Endodermal cell (in vitro differentiated cells): ENCODE measurements at regions not wholly inside any gene's neighbourhood (a gene's known extent, or its start where the extent isn't known, plus 50 kb on each side); places are given as distances from the start of the nearest gene placed in this dataset.

ENCODE experiments used
- DNase-seq: peaks from one replicate; pipeline ENCODE4 v3.0.0-alpha.2; 2017
- H3K27ac ChIP-seq: 2 replicates; pipeline ENCODE4 v1.5.1; 2013; ENCODE audit warnings: mild to moderate bottlenecking, low read depth, low read length, moderate library complexity
- H3K27me3 ChIP-seq: 2 replicates; pipeline ENCODE4 v1.6.1; 2013; ENCODE audit warnings: mild to moderate bottlenecking, low read length, moderate library complexity; ENCODE audit not compliant: insufficient read depth, control insufficient read depth, poor library complexity, severe bottlenecking
- H3K36me3 ChIP-seq: 2 replicates; pipeline ENCODE4 v1.7.0; 2013; ENCODE audit warnings: mild to moderate bottlenecking, low read length, moderate library complexity; ENCODE audit not compliant: control insufficient read depth, insufficient read depth
- H3K4me1 ChIP-seq: one replicate; pipeline ENCODE4 v1.7.0; 2013; ENCODE audit warnings: low read length; ENCODE audit not compliant: control insufficient read depth, insufficient read depth
- H3K4me3 ChIP-seq: 2 replicates; pipeline ENCODE4 v1.5.1; 2013; ENCODE audit warnings: mild to moderate bottlenecking, low read length, moderate library complexity
- H3K9ac ChIP-seq: 2 replicates; pipeline ENCODE4 v1.6.1; 2013; ENCODE audit warnings: mild to moderate bottlenecking, low read length, moderate library complexity; ENCODE audit not compliant: poor library complexity, severe bottlenecking; ENCODE audit errors: extremely low read depth
- H3K9me3 ChIP-seq: 2 replicates; pipeline ENCODE4 v1.6.1; 2013; ENCODE audit warnings: mild to moderate bottlenecking, low read length, moderate library complexity; ENCODE audit not compliant: control insufficient read depth
- H3K27ac Mint-ChIP-seq: 2 replicates; pipeline ENCODE4 v1.8.0; 2020; ENCODE audit warnings: mixed read lengths
- H3K27me3 Mint-ChIP-seq: 2 replicates; pipeline ENCODE4 v1.8.0; 2021; ENCODE audit warnings: mild to moderate bottlenecking, mixed read lengths; ENCODE audit not compliant: insufficient read depth
- H3K36me3 Mint-ChIP-seq: 2 replicates; pipeline ENCODE4 v1.8.0; 2020; ENCODE audit warnings: low read depth, mixed read lengths
- H3K4me1 Mint-ChIP-seq: 2 replicates; pipeline ENCODE4 v1.8.0; 2020; ENCODE audit warnings: mixed read lengths
- H3K4me3 Mint-ChIP-seq: 2 replicates; pipeline ENCODE4 v1.8.0; 2020; ENCODE audit warnings: mild to moderate bottlenecking, moderate library complexity, mixed read lengths
- H3K9me3 Mint-ChIP-seq: 2 replicates; pipeline ENCODE4 v1.8.0; 2020; ENCODE audit warnings: mild to moderate bottlenecking, mixed read lengths
- WGBS, 2 experiments: methylation state at CpG; one replicate each; pipeline versions ENCODE4 v1.1.5 to v1.1.7; 2013; ENCODE audit warnings: missing lambda C conversion rate in 2 of 2, mixed read lengths in 1 of 2; ENCODE audit not compliant: insufficient coverage in 1 of 2, insufficient read length in 1 of 2; 5-methylcytosine and 5-hydroxymethylcytosine counted together
- TF ChIP-seq, protein P1 (sequence below): fragments of 200-600 bp; sonication (generic); conservative IDR thresholded peaks from 2 replicates; pipeline ENCODE4 v1.5.0; 2021; ENCODE audit warnings: antibody characterized with exemption, mild to moderate bottlenecking

DNA sequence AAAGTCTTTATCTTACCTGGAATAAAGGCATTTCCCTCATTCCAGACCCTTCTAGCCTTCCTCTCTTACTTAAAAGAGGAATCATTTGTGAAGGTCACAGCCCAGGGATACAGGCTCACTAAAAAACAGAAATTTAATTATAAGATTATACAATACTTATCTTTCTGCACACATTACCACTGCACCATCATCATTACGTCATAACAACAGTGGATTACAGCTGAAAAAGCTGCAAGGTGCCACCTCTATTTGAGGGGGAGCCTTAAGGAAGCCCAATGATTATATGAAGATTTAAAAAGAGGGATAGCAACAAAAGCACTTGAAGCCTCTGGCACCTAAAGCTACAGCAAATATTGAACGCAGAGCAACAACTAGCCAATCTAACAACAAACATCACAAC, 452.9 kb upstream of the EYS start:
- no peaks in the 10 kb centered on the region for H3K36me3 ChIP-seq
- no peak for DNase-seq
- 100% methylated on average over 1 of the region's 2 CpGs; no CpG with 5 or more reads in 1 of the 2 experiments for WGBS, 2 experiments

DNA sequence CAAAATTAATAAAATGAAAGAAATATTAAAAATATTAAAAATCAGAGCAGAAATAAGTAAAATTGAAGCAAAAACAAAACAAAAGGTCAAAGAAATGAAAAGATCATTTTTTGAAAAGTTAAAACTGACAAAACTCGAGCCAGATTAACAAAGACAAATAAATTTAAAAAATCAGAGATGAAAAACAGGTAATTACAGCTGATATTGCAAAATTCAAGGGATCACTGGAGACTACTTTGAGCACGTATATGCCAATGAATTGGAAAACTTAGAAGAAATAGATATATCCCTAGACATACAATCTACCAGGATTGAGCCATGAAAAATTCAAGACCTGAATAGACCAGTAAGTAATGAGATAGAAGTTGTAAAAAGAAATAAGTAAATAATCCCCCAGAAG, 446.2 kb upstream of the EYS start:
- Histone ChIP-seq H3K27me3 (no peaks in the 10 kb centered on the region), H3K4me3 (no peak overlapping the region), H3K9me3 (no peaks in the 10 kb centered on the region), H3K36me3 (no peaks in the 10 kb centered on the region), H3K27ac (no peak overlapping the region), H3K9ac (no peak overlapping the region), H3K4me1 (no peaks in the 10 kb centered on the region)
- no peaks in the 10 kb centered on the region for H3K4me1 Mint-ChIP-seq
- TF ChIP-seq, protein P1, sequence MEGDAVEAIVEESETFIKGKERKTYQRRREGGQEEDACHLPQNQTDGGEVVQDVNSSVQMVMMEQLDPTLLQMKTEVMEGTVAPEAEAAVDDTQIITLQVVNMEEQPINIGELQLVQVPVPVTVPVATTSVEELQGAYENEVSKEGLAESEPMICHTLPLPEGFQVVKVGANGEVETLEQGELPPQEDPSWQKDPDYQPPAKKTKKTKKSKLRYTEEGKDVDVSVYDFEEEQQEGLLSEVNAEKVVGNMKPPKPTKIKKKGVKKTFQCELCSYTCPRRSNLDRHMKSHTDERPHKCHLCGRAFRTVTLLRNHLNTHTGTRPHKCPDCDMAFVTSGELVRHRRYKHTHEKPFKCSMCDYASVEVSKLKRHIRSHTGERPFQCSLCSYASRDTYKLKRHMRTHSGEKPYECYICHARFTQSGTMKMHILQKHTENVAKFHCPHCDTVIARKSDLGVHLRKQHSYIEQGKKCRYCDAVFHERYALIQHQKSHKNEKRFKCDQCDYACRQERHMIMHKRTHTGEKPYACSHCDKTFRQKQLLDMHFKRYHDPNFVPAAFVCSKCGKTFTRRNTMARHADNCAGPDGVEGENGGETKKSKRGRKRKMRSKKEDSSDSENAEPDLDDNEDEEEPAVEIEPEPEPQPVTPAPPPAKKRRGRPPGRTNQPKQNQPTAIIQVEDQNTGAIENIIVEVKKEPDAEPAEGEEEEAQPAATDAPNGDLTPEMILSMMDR: no peak
- no peaks in the 10 kb centered on the region for H3K36me3 Mint-ChIP-seq
- 86% methylated on average over 1 of the region's 2 CpGs; no CpG with 5 or more reads in 1 of the 2 experiments for WGBS, 2 experiments
- H3K27ac Mint-ChIP-seq: no peak overlapping the region
- H3K9me3 Mint-ChIP-seq: no peaks in the 10 kb centered on the region
- no peak for DNase-seq
- H3K4me3 Mint-ChIP-seq: no peak overlapping the region
- no peaks in the 10 kb centered on the region for H3K27me3 Mint-ChIP-seq

More for the DNA sequence above, 452.9 kb upstream of the EYS start:
- Histone ChIP-seq H3K4me3 (no peak overlapping the region), H3K9me3 (peaks cover 46% of the 10 kb centered on the region), H3K9ac (no peak overlapping the region), H3K27me3 (no peaks in the 10 kb centered on the region), H3K27ac (no peak overlapping the region), H3K4me1 (no peaks in the 10 kb centered on the region)
- H3K27me3 Mint-ChIP-seq: no peaks in the 10 kb centered on the region
- no peaks in the 10 kb centered on the region for H3K4me1 Mint-ChIP-seq
- TF ChIP-seq, protein P1: no peak
- H3K36me3 Mint-ChIP-seq: peaks cover 5% of the 10 kb centered on the region
- H3K27ac Mint-ChIP-seq: no peak overlapping the region
- H3K4me3 Mint-ChIP-seq: no peak overlapping the region
- H3K9me3 Mint-ChIP-seq: peaks cover 44% of the 10 kb centered on the region

DNA sequence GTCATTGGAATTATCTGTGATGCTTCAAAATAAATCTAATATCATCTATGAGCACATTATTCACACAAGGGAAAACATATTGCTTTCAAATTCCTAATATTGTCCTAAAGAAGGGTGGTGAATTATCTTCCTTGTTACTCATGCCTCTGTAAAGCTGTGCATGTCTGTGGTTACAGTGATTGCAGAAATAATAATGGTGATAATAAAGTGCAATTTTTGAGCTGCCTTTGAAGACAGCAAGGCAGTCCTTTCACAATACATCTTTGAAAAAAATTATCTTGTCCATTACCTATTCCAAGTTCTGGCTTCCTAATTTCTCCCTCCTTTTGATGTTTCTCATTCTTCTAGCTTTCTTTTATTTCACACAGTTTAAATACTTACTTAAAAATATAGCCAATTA, 442.1 kb upstream of the EYS start:
- Histone ChIP-seq H3K9ac (no peak overlapping the region), H3K4me3 (no peak overlapping the region), H3K27ac (no peak overlapping the region), H3K27me3 (no peaks in the 10 kb centered on the region), H3K36me3 (no peaks in the 10 kb centered on the region), H3K4me1 (no peaks in the 10 kb centered on the region), H3K9me3 (no peaks in the 10 kb centered on the region)
- Mint-ChIP-seq H3K27me3 (no peaks in the 10 kb centered on the region), H3K4me3 (no peak overlapping the region), H3K36me3 (no peaks in the 10 kb centered on the region), H3K4me1 (peaks cover 6% of the 10 kb centered on the region), H3K27ac (no peak overlapping the region), H3K9me3 (peaks cover 8% of the 10 kb centered on the region)
- no peak for DNase-seq
- TF ChIP-seq, protein P1: no peak
